GM21360 (cell line): ENCODE measurements at regions not wholly inside any gene's neighbourhood (a gene's known extent, or its start where the extent isn't known, plus 50 kb on each side); places are given as distances from the start of the nearest gene placed in this dataset.
"Not testable (repeated sequence)": the region's sequence is repeated elsewhere in the genome, so short reads cannot be mapped to it uniquely, and the experiment has no call there.

Experiments used
- ATAC-seq: cut with Tn5 transposase; IDR thresholded peaks from one replicate; pipeline ENCODE4 v1.9.1; 2021; ENCODE audit warnings: mild to moderate bottlenecking, moderate library complexity; ENCODE audit not compliant: unreplicated experiment

DNA sequence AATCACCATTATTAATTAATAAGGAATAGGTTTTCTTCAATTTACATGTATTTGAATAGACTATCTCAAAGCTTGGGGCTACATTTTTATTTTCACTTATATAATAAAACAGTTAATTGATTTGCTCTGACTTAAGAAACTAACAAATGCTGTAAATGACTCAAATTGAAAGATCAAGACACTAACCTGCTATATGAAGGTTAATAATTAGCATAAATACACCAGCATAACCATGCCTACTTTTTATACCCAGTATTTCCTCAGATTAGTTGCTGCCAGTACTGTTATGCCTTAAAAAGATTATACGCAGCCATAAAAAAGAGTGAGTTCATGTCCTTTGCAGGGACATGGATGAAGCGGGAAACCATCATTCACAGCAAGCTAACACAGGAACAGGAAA is 1545.1 kb downstream of the AMY1C start:
- no peak for ATAC-seq

DNA sequence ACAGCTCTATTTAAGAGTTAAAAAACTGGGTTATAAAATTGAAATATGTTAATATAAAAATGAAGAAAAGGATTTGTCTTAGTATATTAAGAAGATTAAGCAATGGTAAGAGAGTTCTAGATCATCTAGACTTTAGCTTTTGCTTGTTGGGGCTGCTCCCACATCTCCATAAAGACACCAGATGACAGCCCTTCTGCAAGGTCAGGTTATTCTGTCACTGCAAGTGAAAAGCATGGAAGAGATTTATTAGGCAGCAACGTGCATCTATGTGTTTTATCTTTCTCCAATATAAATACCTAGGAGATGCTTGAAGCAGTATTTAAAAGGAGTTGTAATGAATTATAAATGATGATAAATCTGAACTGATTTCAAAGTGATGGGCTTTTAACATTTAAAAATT is 1560.4 kb downstream of the AMY1C start:
- no peak for ATAC-seq

DNA sequence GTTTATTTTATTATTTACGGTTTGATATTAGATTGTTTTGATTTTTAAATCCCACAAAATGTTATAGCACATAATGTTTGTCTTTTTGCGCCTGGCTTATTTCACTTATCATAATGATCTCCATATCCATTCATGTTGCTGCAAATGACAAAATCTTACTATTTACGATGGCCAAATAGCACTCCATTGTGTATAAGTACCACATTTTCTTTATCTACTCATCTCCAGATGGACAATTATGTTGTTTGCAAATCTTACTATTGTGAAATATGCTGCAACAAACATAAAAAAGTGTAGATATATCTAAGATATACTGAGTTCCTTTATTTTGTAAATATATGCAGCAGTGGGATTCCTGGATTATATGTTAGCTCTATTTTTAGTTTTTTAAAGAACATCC is 1568.3 kb downstream of the AMY1C start:
- ATAC-seq, result no peak

DNA sequence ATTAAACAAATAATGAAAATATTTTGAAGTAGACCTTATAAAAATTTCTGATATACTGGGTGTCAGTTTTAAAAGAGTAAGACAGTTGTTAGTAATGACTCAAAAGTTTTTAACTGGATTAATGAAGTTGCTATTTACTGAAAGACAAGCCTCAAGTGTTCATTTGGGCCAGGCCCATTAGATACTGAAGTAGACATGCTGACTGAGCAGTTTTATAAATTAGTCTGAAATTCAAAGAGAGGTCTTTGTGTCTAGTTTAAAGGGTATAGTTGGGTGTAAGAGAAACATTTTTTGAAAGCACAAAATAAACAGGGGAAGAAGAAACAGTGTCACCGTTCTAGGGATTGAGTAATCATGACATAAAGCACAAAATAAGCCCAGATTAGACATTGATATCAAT is 1577.2 kb downstream of the AMY1C start:
- no peak for ATAC-seq

DNA sequence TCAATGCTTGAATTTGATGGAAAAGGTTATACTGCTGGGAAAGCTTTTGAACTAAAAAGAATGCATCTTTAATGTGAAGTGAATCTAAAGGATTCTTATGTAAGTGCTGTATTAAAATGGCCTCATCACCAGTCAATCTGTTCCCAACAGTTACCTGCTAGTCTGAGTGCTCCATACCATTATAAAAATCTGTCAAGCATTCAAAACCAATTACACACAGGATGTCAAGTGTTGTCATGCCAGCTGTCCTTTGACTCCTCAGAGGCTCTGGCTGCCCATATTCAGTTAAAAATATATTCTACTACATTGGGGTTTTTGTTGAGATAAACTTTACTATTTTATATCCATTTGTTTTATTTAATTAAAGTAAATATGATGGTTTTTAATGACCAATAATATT is 1587.7 kb downstream of the AMY1C start:
- ATAC-seq, result no peak

DNA sequence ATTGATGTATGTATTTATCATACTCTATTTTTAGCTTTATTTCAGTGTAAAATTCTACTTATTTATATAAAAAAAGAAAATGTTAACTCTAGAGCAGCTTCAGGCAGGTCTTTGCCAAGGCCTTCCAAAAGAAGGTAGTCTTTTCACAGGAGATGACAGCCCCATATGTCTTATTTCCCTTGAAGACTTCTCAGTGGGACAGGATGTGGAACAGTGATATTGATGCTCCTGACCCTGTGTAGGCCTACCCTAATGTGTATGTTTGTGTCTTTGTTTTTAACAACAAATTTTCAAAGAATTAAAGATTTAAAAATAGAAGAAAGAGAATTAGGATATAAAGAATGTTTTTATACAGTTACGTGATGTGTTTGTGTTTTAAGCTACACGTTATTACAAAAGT is 1593.6 kb downstream of the AMY1C start:
- no peak for ATAC-seq

DNA sequence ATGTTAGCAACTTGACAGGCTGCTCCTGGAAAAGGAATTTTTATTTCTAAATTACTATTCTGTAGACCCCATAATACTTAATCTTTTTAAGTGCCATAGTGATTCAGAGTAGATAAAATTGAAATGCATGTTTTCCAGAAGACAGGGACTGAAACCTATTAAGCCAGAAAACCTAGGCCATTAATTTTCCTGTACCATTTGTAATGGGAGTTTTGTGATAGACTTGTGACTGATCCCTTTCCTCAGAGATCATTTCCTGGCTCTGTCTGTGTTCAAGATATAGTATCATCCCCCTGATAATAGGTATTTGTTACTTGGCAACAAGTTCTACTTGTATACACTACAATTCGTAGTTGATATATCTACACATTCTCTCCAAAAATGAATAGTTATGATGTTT is 1609.8 kb downstream of the AMY1C start:
- ATAC-seq, result no peak

DNA sequence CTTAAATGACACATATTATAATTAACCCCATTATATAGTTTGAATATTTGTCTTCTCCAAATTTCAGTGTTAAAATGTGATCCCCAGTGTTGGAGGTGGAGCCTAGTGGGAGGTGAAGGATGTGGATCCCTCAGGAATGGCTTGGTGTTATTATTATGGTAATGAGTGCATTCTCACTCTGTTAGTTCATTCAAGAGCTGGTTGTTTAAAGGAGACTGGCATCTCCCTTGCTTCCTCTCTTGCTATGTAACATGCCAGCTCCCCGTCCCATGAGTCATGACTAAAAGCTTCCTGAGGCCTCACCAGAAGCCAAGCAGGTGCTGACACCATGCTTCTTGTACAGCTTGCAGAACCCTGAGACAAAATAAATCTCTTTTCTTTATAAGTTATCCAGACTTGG is 1612.7 kb downstream of the AMY1C start:
- no peak for ATAC-seq

DNA sequence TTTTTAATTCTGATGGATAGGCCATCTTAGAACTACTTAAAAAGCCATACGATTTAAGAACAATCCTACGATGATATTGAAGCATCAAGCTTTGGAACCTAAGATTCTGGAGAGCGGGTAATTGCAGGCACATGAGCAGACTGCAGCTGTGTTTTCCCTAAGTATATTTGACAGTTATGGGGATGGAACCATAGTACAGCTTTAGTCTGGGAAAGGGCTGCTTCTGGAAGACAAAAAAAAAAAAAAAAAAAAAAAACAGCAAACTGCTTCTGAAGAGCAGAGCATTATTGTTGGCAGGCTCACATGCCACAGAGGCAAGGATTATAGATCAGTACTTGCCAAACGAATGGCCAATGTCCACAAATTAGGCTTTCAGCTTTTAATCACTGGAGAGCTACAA is 1618.7 kb downstream of the AMY1C start:
- no peak for ATAC-seq

DNA sequence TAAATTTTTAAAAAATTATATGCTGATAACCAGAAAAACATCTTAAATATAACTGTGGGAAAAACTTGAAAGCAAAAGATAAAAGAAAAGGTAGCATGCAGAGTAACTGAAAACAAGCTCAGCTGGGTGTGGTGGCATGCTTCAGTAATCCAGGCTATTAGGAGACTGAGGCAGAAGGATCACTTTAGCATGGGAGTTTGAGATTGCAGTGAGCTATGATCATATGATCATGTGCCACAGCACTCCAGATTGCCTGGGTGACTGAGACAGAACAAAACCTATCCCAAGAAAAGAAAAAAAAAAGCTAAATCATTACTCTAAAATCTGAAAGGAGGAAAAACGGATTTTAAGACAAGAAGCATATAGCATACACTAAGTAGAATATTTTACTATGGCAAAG is 1624.0 kb downstream of the AMY1C start:
- ATAC-seq, result no peak

DNA sequence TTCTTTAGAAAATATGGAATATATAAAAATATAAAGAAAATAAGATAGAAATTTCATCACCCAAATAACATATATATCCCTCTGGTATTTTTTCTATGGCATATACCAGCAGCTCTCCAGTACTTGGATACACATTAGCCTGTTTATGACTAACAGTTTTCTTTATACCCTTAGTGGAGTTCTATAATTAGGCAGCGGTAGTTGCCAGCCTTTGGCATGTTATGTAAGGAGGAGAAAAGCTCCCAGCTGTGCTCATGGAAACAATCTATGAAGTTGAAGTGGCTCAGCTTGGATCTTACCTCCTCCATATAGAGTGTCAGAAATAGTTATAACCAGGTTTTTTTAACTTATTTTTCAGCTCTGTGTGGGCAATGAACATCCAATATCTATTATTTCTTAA is 1636.8 kb downstream of the AMY1C start:
- ATAC-seq, result no peak

DNA sequence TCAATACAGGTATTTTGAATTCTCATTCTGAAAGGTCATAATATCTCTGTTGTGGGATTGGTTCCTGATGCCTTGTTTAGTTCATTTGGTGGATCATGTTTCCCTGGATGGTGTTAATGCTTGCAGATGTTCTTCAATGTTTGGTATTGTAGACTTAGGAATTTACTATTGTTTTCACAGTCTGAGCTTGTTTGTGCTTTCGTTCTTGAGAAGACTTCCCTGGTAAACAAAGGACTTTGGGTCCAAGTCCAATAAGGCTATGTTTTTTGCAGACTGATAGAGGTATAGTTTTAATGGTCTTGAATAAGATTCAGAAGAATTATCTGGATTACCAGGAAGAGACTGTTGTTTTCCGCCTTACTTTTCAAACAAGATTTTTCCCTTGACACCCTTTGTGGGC is 1646.3 kb downstream of the AMY1C start:
- no peak for ATAC-seq

DNA sequence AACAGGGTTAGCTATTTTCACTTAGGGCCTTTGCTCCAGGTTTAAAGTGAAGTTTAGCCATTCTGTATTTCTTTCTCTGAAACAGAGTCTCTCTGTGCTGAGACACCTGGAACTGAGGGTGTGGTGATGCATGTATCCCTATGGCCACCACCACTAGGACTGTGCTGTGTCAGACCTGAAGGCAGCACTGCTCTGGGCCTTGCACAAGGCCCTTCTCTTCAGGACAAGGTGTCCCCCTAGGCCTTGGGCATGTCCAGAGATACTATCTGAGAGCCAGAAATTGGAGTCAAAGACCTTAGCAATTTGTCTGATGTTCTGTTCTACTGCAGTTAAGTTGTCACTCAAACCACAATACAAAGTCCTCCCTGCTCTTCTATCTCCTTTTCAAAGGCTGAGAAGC is 1649.2 kb downstream of the AMY1C start:
- no peak for ATAC-seq

DNA sequence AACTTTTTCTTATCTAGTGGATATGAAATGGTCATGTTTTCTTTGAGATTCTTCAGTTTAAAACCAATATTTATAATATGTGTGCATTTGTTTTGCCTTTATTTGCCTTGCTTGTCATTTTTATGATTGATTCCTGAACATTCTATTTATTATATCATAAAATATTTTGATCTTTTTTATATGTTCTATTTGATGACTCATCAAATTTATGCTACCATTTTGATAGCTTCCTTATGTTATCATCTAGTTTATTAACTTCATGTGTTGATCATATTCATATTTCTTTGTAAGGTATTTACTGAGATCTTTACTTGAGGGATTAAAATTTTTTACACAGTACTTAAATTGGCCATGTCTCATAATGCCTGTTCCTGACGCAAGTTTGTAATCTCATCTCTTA is 1650.0 kb downstream of the AMY1C start:
- no peak for ATAC-seq

DNA sequence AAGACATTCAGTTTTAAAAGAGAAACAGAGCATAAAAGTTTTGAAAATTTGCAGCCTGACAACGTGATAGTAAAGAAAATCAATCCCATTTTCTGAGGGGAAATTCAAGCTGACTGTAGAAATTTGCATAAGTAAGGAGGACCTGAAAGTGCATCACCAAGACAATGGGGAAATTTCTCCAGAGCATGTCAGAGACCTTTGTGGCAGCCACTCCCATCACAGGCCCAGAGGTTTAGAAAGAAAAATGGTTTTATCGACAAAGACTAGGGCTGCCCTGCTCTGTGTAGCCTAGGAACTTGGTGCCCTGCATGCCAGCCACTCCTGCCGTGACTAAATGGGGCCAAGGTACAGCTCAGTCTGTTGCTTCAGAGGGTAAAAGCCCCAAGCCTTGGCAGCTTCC is 1640.2 kb upstream of the PRMT6 start:
- ATAC-seq, result no peak

DNA sequence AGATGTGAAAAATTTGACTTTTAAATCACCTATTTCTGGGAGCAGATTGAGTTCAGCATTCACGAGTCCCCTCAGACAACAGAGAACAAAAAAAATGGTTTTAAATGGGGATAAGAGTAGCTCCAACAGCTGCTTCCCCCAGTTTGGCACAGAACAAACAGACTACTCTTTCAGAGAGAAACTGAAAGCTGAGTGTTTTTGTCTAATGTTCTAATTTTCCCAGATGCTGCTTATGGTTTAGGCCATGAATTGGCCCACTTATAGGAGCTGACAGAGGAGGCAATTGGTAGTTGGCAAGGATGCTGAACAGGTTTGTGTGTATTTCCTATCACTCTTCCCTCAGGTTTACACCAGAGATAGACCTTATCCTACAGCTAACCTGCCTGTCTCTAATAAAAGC is 1637.4 kb upstream of the PRMT6 start:
- ATAC-seq, result no peak

DNA sequence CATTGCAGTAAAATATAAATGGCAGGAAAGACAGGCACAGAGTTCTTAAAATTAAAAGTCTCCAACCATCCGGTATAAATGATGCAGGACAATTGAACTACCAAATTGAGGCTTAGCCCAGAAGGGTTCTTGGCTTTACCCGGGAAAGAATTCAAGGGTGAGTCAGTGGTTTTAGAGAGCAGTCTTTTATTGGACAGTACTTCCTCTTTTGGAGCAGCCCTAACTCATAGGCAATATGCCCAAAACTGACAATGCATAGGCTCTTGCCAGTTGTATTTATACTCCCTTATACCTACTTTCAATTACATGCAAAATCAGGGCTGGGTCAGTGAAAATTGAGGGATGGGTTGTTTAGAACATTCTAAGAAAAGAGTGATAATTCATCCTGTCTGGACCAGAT is 1628.9 kb upstream of the PRMT6 start:
- ATAC-seq, result no peak

DNA sequence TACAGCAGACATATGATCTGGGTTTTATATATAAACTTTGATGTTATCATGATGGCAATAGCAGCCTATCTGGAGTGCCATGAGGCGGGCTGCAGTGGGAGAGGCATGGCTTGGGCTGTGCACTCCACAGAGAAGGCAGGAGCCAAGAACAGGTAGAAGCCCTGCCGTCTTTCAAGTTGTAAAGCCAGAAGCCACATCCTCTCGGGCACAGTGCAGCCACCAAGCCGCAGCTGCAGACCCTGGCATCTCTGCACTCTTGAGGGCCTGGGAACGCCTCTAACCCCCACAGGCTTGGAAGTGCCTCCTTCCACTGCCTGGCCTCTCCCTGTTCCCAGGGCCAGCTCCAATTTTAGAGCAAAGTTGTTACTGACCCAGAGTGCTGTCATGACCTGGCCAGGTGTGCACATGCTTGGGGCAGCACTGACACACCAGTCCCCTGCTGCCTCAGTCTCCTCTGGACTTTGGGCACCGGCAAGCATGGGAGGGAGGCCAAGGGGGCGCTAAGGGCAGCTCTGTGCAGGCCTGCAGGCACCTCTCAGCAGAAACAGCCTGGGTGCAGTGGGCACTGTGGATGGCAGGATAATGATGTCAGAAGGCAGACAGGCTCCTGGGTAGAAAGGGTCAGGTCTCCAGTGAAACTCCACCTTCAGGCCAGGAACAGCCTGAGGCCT is 1619.8 kb upstream of the PRMT6 start:
- ATAC-seq, result no peak

DNA sequence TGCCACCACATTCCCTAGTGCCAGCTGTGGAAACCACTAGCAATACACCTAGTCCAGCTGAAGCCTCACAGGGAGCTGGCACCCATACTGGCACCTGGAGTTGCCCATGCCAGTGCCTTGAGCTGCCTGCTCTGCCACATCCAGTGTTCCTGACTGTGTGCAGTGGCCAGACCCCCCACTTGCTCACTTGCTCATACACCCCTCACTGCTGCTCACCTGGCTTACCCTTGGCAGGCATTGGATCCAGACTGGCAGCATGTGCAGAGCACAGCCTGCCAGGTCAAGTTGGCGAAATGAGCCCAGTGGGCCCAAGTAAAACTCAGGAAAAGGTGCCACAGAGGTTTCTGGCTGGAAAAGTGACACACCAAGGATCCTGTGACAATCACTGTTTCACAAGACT is 1618.6 kb upstream of the PRMT6 start:
- ATAC-seq, result no peak

DNA sequence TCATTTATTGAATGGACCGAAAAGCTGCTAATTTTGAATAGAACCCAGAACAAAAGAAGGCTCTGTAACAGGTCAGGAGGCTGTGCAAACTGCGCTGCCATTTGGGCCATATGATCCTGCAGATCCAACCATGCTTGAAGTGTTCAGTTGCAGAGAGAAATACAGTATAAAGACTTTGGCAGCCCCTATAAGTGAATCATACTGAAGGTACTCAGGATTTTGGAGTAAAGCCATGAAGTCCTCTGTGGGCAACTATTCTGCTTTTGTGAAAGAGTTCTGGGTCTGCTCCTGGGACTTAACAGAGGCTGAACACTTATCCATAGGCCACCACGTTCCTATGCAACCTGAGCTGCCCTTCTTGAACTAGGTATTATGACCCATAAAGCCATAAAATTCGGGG is 1613.6 kb upstream of the PRMT6 start:
- ATAC-seq, result no peak

DNA sequence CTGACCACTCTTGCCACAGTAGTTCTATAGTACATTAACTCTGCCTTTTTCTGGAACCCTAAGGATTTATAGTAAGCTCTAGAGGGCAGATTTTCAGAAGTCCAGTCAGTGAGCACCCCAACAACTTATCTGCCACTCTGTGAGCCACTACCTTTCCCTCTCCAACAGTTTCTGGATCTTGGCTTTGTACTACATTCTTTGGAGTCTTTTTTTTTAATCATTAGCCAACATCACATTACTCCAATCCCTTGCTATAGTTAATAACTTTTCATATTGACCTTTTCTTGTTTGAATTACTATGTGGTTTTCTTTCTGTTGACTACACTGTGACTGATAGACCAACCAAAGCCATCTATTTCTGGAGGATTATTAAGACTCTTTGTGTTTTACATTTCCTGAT is 1596.7 kb upstream of the PRMT6 start:
- no peak for ATAC-seq

DNA sequence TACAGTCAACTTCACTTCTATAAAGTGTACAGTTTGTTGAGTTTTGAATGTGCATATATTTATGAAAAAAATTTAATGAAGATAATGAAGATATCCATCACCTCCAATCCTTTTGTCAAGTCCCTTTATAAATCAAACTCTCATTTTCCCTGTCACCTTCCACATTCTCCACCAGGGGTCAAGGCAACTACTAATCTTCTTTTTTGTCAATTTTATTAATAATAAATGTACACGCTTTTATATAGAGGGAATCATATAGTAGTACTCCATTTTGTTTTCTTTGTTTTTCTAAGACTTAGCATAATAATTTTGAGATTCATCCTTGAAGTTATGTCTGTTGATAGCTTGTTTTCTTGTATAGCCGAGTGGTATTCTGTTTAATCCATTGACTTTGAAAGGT is 1594.2 kb upstream of the PRMT6 start:
- no peak for ATAC-seq

DNA sequence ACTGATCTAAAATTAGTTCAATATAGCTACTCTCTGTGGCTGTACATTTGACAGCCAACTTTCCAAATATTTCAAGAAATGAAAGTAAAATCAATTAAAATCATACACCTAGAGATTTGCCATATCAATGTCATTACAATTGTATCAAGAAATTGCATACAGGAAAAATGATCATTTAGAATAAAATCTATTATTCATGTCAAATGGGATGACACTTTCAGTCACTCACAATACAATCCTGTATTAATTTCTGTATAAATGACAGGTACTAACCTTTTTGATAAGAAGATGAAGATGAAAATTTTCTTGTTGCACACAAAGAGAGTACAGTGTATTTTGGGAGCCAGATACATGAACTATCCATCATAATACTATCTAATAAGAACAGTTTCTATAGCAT is 1588.9 kb upstream of the PRMT6 start:
- no peak for ATAC-seq

DNA sequence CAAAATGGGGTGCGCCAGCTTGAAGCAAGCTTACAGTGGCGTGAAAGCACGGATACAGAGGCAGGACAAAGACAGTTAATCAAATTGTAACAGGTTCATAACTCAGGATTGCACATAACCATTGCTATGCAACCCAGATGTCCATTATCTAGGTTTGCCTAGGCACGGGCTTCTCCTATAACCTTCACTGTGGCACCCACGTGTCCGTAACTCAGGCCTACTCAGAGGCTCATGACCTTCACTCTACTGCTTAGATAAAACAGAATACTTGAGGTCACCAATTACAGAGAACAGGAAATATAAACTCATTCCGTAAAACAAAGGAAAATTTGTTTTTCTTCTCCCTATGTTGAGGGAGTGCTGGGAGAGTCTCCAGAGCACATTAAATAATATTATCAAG is 1585.9 kb upstream of the PRMT6 start:
- ATAC-seq, result not testable (repeated sequence)
